AG04450 (cell line): ENCODE measurements at regions not wholly inside any gene's neighbourhood (a gene's known extent, or its start where the extent isn't known, plus 50 kb on each side); places are given as distances from the start of the nearest gene placed in this dataset.

ENCODE experiments used
- CTCF ChIA-PET: fragments of 300-600, 350-600 bp; formaldehyde crosslinking; extraction: SDS; loops from one replicate; lab custom pipeline; 2022; ENCODE audit warnings: antibody characterized with exemption, inconsistent platforms; lab: Charles Lee
- POLR2A ChIA-PET: fragments of 350-600 bp; formaldehyde crosslinking; extraction: SDS; loops from one replicate; lab custom pipeline; 2021; ENCODE audit warnings: antibody characterized with exemption, inconsistent platforms; lab: Yijun Ruan, JAX
- DNase-seq: peaks from one replicate; pipeline ENCODE4 v3.0.0-alpha.2; 2011; ENCODE audit warnings: low read depth, low spot score
- H3K27ac ChIP-seq: one replicate; pipeline ENCODE4 v1.5.1; 2012; ENCODE audit warnings: low read depth, low read length, control low read depth
- H3K27me3 ChIP-seq: one replicate; pipeline ENCODE4 v1.6.0; 2012; ENCODE audit warnings: low read length; ENCODE audit not compliant: control insufficient read depth, insufficient read depth
- H3K4me3 ChIP-seq: 2 replicates; pipeline ENCODE4 v1.5.1; 2011; ENCODE audit warnings: mild to moderate bottlenecking, low read depth, low read length, control low read depth
- H3K9me3 ChIP-seq: 2 replicates; pipeline ENCODE4 v1.5.1; 2012; ENCODE audit warnings: low read length; ENCODE audit not compliant: control insufficient read depth, insufficient read depth
- TF ChIP-seq, protein P1 (sequence below): IDR thresholded peaks from 2 replicates; pipeline ENCODE4 v1.5.1; 2011; ENCODE audit warnings: low read depth, low read length, control low read depth, inconsistent platforms

GRCh38 chr1:105886309-105886708, 1170.2 kb upstream of the PRMT6 start:
- Histone ChIP-seq H3K4me3 (no peak overlapping the region), H3K27me3 (no peaks in the 10 kb centered on the region), H3K9me3 (peaks cover 18% of the 10 kb centered on the region), H3K27ac (no peak overlapping the region)
- no peak for DNase-seq
- TF ChIP-seq, protein P1, sequence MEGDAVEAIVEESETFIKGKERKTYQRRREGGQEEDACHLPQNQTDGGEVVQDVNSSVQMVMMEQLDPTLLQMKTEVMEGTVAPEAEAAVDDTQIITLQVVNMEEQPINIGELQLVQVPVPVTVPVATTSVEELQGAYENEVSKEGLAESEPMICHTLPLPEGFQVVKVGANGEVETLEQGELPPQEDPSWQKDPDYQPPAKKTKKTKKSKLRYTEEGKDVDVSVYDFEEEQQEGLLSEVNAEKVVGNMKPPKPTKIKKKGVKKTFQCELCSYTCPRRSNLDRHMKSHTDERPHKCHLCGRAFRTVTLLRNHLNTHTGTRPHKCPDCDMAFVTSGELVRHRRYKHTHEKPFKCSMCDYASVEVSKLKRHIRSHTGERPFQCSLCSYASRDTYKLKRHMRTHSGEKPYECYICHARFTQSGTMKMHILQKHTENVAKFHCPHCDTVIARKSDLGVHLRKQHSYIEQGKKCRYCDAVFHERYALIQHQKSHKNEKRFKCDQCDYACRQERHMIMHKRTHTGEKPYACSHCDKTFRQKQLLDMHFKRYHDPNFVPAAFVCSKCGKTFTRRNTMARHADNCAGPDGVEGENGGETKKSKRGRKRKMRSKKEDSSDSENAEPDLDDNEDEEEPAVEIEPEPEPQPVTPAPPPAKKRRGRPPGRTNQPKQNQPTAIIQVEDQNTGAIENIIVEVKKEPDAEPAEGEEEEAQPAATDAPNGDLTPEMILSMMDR, result no peak
- ChIA-PET CTCF (no interaction called here), POLR2A (no interaction called here)

DNA sequence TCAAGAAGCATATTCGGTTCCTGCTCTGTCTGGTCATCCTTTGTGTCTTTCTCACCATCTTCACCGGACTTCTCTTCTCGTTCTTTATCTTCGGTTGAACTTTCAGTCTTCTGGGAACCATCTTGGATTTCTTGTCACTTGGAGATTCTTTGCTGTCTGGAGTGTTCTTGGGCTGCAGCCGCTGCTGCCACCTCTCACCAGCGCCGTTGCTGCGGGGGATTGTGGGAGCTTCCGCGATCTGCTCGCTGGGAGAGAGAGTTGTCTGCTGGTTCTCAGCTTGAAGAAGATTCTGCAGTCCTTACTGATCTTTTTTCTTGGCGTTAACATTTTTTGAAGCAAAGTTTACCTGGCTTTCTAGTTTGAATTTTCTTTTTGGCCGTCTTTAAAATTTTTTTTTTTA, 1165.2 kb upstream of the PRMT6 start:
- TF ChIP-seq, protein P1, result no peak
- CTCF ChIA-PET, result no interaction called here

DNA sequence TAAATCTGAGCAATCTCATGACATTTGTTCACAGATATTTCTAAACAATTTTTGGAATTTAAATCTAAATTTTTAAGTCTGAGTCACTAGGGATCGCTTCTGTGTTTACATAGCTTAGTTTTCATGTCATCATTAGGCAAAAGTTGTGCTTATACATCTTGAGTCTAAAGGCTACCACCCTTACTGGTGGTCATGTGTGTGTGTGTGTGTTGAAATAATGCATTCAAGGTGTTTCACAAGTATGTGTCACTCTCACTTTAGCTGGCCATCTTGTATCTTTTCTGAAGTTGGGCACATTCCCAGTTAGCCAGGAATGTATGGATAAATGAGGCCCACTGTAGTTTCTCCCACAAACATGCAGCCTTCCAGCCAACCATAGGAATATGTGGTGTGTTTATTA, 1162.5 kb upstream of the PRMT6 start:
- TF ChIP-seq, protein P1, result no peak
- Histone ChIP-seq H3K4me3 (no peak overlapping the region), H3K27me3 (no peaks in the 10 kb centered on the region), H3K9me3 (peaks cover 8% of the 10 kb centered on the region), H3K27ac (no peak overlapping the region)
- DNase-seq, result no peak
- ChIA-PET POLR2A (no interaction called here), CTCF (no interaction called here)

More for the DNA sequence above, 1165.2 kb upstream of the PRMT6 start:
- no peak for DNase-seq
- H3K4me3 ChIP-seq, result no peak overlapping the region
- H3K27ac ChIP-seq, result no peak overlapping the region
- no peaks in the 10 kb centered on the region for H3K27me3 ChIP-seq
- H3K9me3 ChIP-seq, result peaks cover 8% of the 10 kb centered on the region
- POLR2A ChIA-PET, result no interaction called here

- Histone ChIP-seq H3K27me3 (no peaks in the 10 kb centered on the region), H3K27ac (no peak overlapping the region), H3K9me3 (peaks cover 39% of the 10 kb centered on the region), H3K4me3 (no peak overlapping the region)
- TF ChIP-seq, protein P1, result no peak
- CTCF ChIA-PET, result no interaction called here
- POLR2A ChIA-PET, result no interaction called here
- DNase-seq, result no peak
These were observed 1146.7 kb upstream of the PRMT6 start for GRCh38 chr1:105909811-105910210.

- Histone ChIP-seq H3K27ac (no peak overlapping the region), H3K4me3 (no peak overlapping the region), H3K27me3 (no peaks in the 10 kb centered on the region), H3K9me3 (peaks cover 35% of the 10 kb centered on the region)
- ChIA-PET POLR2A (no interaction called here), CTCF (no interaction called here)
- DNase-seq, result no peak
- TF ChIP-seq, protein P1, result no peak
These were observed 1142.1 kb upstream of the PRMT6 start for GRCh38 chr1:105914403-105914802.
